WTC11 (cell line): ENCODE measurements at regions not wholly inside any gene's neighbourhood (a gene's known extent, or its start where the extent isn't known, plus 50 kb on each side); places are given as distances from the start of the nearest gene placed in this dataset.

ENCODE experiments used
- ATAC-seq: fragments of 200-7000 bp; cut with Tn5 transposase; 2 replicates; pipeline ENCODE4 v1.10.0; 2021; ENCODE audit warnings: mild to moderate bottlenecking, moderate library complexity
- CTCF ChIA-PET: fragments of 300-600 bp; sonication (Branson Sonifier 250); formaldehyde crosslinking; loops from one replicate; lab custom pipeline; 2021; ENCODE audit warnings: antibody characterized with exemption; lab: Charles Lee
- POLR2A ChIA-PET: fragments of 350-600 bp; sonication (Branson Sonifier 250); formaldehyde crosslinking; loops from one replicate; lab custom pipeline; 2021; ENCODE audit warnings: antibody characterized with exemption; lab: Charles Lee
- DNase-seq: peaks from one replicate; pipeline ENCODE4 v3.0.0; 2021; ENCODE audit warnings: low spot score
- H3K27ac Mint-ChIP-seq: 2 replicates; pipeline ENCODE4 v1.8.0; 2021; ENCODE audit warnings: mixed read lengths
- H3K27me3 Mint-ChIP-seq: 2 replicates; pipeline ENCODE4 v1.8.0; 2021; ENCODE audit warnings: low read depth, mild to moderate bottlenecking, moderate library complexity, mixed read lengths
- H3K36me3 Mint-ChIP-seq: 2 replicates; pipeline ENCODE4 v1.8.0; 2021; ENCODE audit warnings: mixed read lengths
- H3K4me1 Mint-ChIP-seq: 2 replicates; pipeline ENCODE4 v1.8.0; 2022; ENCODE audit warnings: mixed read lengths
- H3K4me3 Mint-ChIP-seq: 2 replicates; pipeline ENCODE4 v1.8.0; 2021; ENCODE audit warnings: mild to moderate bottlenecking, moderate library complexity, mixed read lengths
- H3K9me3 Mint-ChIP-seq: 2 replicates; pipeline ENCODE4 v1.8.0; 2021; ENCODE audit warnings: mixed read lengths
- ATF1 ChIP-seq: sonication (generic); formaldehyde crosslinking; IDR thresholded peaks from 2 replicates; pipeline ENCODE4 v1.8.1; 2023; ENCODE audit warnings: mild to moderate bottlenecking, moderate library complexity, missing genetic modification reagents
- ATF2 ChIP-seq: sonication (generic); formaldehyde crosslinking; IDR thresholded peaks from 2 replicates; pipeline ENCODE4 v1.8.1; 2022; ENCODE audit warnings: low read depth, missing genetic modification reagents, borderline replicate concordance
- CREM ChIP-seq: sonication (generic); formaldehyde crosslinking; IDR thresholded peaks from 2 replicates; pipeline ENCODE4 v1.8.1; 2022; ENCODE audit warnings: mild to moderate bottlenecking, missing genetic modification reagents, moderate library complexity
- E2F4 ChIP-seq: sonication (generic); formaldehyde crosslinking; IDR thresholded peaks from 2 replicates; pipeline ENCODE4 v1.8.1; 2022; ENCODE audit warnings: low read depth, mild to moderate bottlenecking, moderate library complexity, missing genetic modification reagents, borderline replicate concordance
- ELF4 ChIP-seq: sonication (generic); formaldehyde crosslinking; IDR thresholded peaks from 2 replicates; pipeline ENCODE4 v1.8.1; 2022; ENCODE audit warnings: low read depth, mild to moderate bottlenecking, moderate library complexity, missing genetic modification reagents
- ESRRA ChIP-seq: sonication (generic); formaldehyde crosslinking; IDR thresholded peaks from 2 replicates; pipeline ENCODE4 v1.8.1; 2022; ENCODE audit warnings: mild to moderate bottlenecking, missing genetic modification reagents, borderline replicate concordance
- ETV6 ChIP-seq: sonication (generic); formaldehyde crosslinking; IDR thresholded peaks from 2 replicates; pipeline ENCODE4 v1.8.1; 2022; ENCODE audit warnings: mild to moderate bottlenecking, missing genetic modification reagents
- HMGA2 ChIP-seq: fragments of 250-450 bp; sonication (Bioruptor Pico); IDR thresholded peaks from 2 replicates; pipeline ENCODE4 v1.4.0; 2021; ENCODE audit warnings: mild to moderate bottlenecking, moderate library complexity
- HMGXB4 ChIP-seq: sonication (generic); formaldehyde crosslinking; IDR thresholded peaks from 2 replicates; pipeline ENCODE4 v1.8.1; 2023; ENCODE audit warnings: mild to moderate bottlenecking, moderate library complexity, missing genetic modification reagents
- NFE2L1 ChIP-seq: sonication (generic); formaldehyde crosslinking; IDR thresholded peaks from 2 replicates; pipeline ENCODE4 v1.8.1; 2023; ENCODE audit warnings: missing genetic modification reagents
- RELA ChIP-seq: sonication (generic); formaldehyde crosslinking; IDR thresholded peaks from 2 replicates; pipeline ENCODE4 v1.8.1; 2022; ENCODE audit warnings: missing genetic modification reagents, mild to moderate bottlenecking, borderline replicate concordance
- TCF7 ChIP-seq: sonication (generic); formaldehyde crosslinking; IDR thresholded peaks from 2 replicates; pipeline ENCODE4 v1.8.0; 2022; ENCODE audit warnings: mild to moderate bottlenecking, low read depth, missing genetic modification reagents, moderate library complexity
- TP53 ChIP-seq: sonication (generic); formaldehyde crosslinking; IDR thresholded peaks from 2 replicates; pipeline ENCODE4 v1.8.1; 2023; ENCODE audit warnings: mild to moderate bottlenecking, missing genetic modification reagents
- USF2 ChIP-seq: sonication (generic); formaldehyde crosslinking; IDR thresholded peaks from 2 replicates; pipeline ENCODE4 v1.8.1; 2023; ENCODE audit warnings: mild to moderate bottlenecking, missing genetic modification reagents, moderate library complexity
- ZNF138 ChIP-seq: sonication (generic); formaldehyde crosslinking; conservative IDR thresholded peaks from 2 replicates; pipeline ENCODE4 v1.8.1; 2022; ENCODE audit warnings: mild to moderate bottlenecking, moderate library complexity, missing genetic modification reagents
- ZNF232 ChIP-seq: sonication (generic); formaldehyde crosslinking; IDR thresholded peaks from 2 replicates; pipeline ENCODE4 v1.8.0; 2022; ENCODE audit warnings: mild to moderate bottlenecking, missing genetic modification reagents
- ZNF263 ChIP-seq: sonication (generic); formaldehyde crosslinking; IDR thresholded peaks from 2 replicates; pipeline ENCODE4 v1.8.1; 2022; ENCODE audit warnings: low read depth, mild to moderate bottlenecking, moderate library complexity, missing genetic modification reagents
- ZNF416 ChIP-seq: fragments of 250-450 bp; sonication (Bioruptor Pico); IDR thresholded peaks from 2 replicates; pipeline ENCODE4 v1.9.0; 2021; ENCODE audit warnings: mild to moderate bottlenecking, inconsistent platforms
- ZNF425 ChIP-seq: fragments of 250-450 bp; sonication (Bioruptor Pico); conservative IDR thresholded peaks from 2 replicates; pipeline ENCODE4 v1.9.0; 2021; ENCODE audit warnings: mild to moderate bottlenecking
- ZNF532 ChIP-seq: fragments of 250-450 bp; sonication (Bioruptor Pico); IDR thresholded peaks from 2 replicates; pipeline ENCODE4 v1.9.0; 2021; ENCODE audit warnings: mild to moderate bottlenecking, borderline replicate concordance
- TF ChIP-seq, protein P1 (sequence below): fragments of 250-450 bp; sonication (Bioruptor Pico); IDR thresholded peaks from 2 replicates; pipeline ENCODE4 v2.1.2; 2022; ENCODE audit warnings: mild to moderate bottlenecking, moderate library complexity

DNA sequence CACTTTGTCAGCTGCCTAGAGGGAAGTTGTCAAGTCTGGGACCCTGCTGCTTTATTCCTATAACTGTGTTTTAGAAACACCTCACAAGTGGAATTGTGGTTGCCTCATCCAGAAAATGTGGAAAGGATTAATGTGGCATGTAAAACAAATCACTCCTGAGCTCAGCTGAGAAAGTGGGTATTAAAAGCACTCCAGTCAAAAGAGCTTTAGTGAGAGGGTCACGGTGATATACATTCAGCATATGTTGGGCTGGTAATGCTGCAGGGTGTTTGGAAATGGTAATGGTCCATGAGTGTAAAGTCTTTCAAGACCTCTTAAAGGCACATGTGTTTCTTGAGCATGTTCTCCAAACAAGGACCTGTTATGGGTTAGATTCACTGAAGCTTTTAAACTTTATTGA, 318.2 kb upstream of the MEOX2 start:
- H3K4me1 Mint-ChIP-seq, result no peaks in the 10 kb centered on the region
- no peaks in the 10 kb centered on the region for H3K9me3 Mint-ChIP-seq
- ChIA-PET CTCF (interaction anchor here (1.2 kb wide), 1 partner anchor 616 kb away, joined by 3 read pairs; no protein-coding TSS in a partner anchor), POLR2A (no interaction called here)
- no peak for TF ChIP-seq NFE2L1
- TF ChIP-seq ELF4 (CRISPR knock-in tag), result no peak
- TF ChIP-seq ZNF416 (CRISPR knock-in tag), result no peak
- no peak for TF ChIP-seq HMGA2 (CRISPR knock-in tag)
- no peak for TF ChIP-seq ZNF138 (CRISPR knock-in tag)
- no peak for TF ChIP-seq ATF2 (CRISPR knock-in tag)
- no peaks in the 10 kb centered on the region for H3K36me3 Mint-ChIP-seq
- no peak for ATAC-seq
- H3K27ac Mint-ChIP-seq, result no peak overlapping the region
- H3K4me3 Mint-ChIP-seq, result no peak overlapping the region
- no peak for DNase-seq
- H3K27me3 Mint-ChIP-seq, result no peaks in the 10 kb centered on the region

DNA sequence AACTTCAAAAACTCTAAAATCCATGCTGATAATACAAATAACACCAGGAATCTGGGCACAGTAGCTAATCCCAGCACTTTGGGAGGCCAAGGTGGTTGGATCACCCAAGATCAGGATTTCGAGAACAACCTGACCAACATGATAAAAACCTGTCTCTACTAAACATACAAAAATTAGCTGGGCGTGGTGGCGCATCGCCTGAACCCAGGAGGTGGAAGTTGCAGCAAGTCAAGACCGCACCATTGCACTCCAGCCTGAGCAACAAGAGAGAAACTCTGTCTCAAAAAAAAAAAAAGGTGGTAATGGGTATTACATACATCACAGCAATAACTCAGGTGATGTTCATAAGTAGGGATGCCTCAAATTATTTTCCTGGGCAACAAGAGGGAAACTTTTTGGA, 315.0 kb upstream of the MEOX2 start:
- no peaks in the 10 kb centered on the region for H3K9me3 Mint-ChIP-seq
- ATAC-seq (no peak), DNase-seq (no peak)
- H3K27ac Mint-ChIP-seq, result no peak overlapping the region
- no peak overlapping the region for H3K4me3 Mint-ChIP-seq
- TF ChIP-seq ETV6, result no peak
- TF ChIP-seq ATF1 (CRISPR knock-in tag), result no peak
- no peak for TF ChIP-seq ZNF425 (CRISPR knock-in tag)
- TF ChIP-seq USF2, result no peak
- no peak for TF ChIP-seq ZNF532 (CRISPR knock-in tag)
- no peak for TF ChIP-seq TCF7 (CRISPR knock-in tag)
- TF ChIP-seq RELA, result no peak
- no peak for TF ChIP-seq ESRRA (CRISPR knock-in tag)
- TF ChIP-seq, all 79 proteins: peak for 0
- H3K27me3 Mint-ChIP-seq, result no peaks in the 10 kb centered on the region
- no peaks in the 10 kb centered on the region for H3K4me1 Mint-ChIP-seq
- POLR2A ChIA-PET, result no interaction called here
- H3K36me3 Mint-ChIP-seq, result no peaks in the 10 kb centered on the region
- CTCF ChIA-PET, result no interaction called here

DNA sequence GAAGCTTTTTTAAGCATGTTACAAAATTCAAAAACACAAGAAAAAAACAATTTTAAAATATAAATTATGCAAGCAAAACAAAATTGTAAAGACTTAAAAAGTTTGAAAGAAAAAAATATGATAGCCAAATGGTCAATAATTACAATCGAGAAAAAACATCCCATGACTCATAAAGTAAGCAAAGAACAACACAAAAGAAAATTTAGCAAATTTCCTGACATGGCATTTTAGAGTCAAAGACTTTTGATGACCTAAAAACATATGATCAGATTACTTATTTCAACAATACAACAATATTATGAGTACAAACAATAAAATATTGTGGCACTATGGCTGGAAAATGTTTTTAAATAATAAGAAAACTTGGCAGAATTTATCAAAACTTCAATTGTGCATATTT, 312.1 kb upstream of the MEOX2 start:
- CTCF ChIA-PET, result no interaction called here
- Mint-ChIP-seq H3K36me3 (no peaks in the 10 kb centered on the region), H3K4me3 (no peak overlapping the region), H3K9me3 (no peaks in the 10 kb centered on the region), H3K4me1 (no peaks in the 10 kb centered on the region), H3K27me3 (no peaks in the 10 kb centered on the region), H3K27ac (no peak overlapping the region)
- ATAC-seq (no peak), DNase-seq (no peak)
- POLR2A ChIA-PET, result no interaction called here
- TF ChIP-seq ZNF263 (no peak), HMGXB4 (CRISPR knock-in tag) (no peak), ZNF232 (CRISPR knock-in tag) (no peak), CREM (CRISPR knock-in tag) (no peak), ELF4 (CRISPR knock-in tag) (no peak), TP53 (CRISPR knock-in tag) (no peak), E2F4 (CRISPR knock-in tag) (no peak)
- TF ChIP-seq, protein P1, sequence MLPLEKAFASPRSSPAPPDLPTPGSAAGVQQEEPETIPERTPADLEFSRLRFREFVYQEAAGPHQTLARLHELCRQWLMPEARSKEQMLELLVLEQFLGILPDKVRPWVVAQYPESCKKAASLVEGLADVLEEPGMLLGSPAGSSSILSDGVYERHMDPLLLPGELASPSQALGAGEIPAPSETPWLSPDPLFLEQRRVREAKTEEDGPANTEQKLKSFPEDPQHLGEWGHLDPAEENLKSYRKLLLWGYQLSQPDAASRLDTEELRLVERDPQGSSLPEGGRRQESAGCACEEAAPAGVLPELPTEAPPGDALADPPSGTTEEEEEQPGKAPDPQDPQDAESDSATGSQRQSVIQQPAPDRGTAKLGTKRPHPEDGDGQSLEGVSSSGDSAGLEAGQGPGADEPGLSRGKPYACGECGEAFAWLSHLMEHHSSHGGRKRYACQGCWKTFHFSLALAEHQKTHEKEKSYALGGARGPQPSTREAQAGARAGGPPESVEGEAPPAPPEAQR, result no peak
